Activated CD4-positive, CD25-positive, alpha-beta regulatory T cell treated with anti-CD3 and anti-CD28 coated beads, Interleukin-2, amount 50 U/mL, for 24 hours (primary cell): ENCODE measurements at regions not wholly inside any gene's neighbourhood (a gene's known extent, or its start where the extent isn't known, plus 50 kb on each side); places are given as distances from the start of the nearest gene placed in this dataset.

Source experiments
- ATAC-seq, 2 donors: fragments of 150-1000 bp; cut with Tn5 transposase; one replicate each; pipeline ENCODE4 v1.10.0; 2021; ENCODE audit warnings: mild to moderate bottlenecking in 1 of 2, moderate library complexity in 1 of 2

DNA sequence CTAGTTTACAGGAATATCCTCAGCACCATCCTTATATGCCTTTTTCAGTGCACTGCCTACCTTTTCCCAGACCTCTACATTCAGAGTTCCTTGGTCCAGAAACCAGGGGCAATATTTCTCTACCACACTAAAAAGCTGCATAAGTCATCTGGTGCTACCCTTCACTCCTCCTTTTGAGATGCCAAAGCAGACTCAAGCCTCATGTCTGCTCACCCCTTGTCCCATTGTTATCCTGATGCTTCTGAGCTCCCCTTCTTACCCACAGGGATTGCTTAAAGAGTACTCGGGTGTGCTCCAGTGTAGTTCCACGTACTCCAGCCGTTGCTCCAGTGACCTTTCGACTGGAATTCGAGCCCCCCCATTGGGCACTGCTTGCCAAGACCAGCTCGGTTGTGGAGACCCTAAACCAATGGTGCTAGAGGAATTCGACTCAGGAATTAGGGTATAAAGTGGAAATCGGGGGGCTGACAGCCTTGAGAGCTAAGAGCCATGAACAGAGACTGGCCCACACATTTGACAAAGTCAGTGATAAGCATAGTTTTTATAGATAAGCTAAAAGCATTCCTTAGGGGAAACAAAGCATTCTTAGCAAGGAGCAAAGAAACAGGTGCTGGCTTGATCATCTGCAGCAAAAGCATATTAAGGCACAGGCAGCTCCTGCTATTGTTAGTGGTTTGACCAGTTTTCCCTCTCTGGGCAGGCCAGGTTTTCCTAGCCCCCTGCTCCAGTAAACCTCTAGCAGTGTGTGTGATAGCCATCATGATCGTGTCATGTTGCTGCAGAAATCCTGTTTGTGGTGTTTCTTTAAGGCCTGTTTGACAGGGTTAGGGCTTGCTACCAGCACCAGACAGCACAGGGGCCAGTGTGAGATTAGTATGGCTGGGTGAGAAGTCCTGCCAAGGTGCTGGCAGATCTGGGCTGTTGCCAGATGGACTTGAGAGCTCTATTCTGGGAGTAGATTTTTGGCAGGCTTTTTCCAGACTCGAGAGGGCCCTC is 57.5 kb upstream of the WDR1 start:
- ATAC-seq, result no peak

- no peak for ATAC-seq
Measured at GRCh38 chr4:10173037-10173753, 56.6 kb upstream of the WDR1 start.

- no peak for ATAC-seq
Measured at GRCh38 chr4:10172278-10172921, 55.8 kb upstream of the WDR1 start.

- ATAC-seq, result no peak
Measured at GRCh38 chr4:10171055-10171454, 54.5 kb upstream of the WDR1 start.

- no peak for ATAC-seq
Measured at GRCh38 chr4:10169839-10170387, 53.3 kb upstream of the WDR1 start.

- no peak for ATAC-seq
Measured at GRCh38 chr4:10168151-10168550, 51.6 kb upstream of the WDR1 start.

DNA sequence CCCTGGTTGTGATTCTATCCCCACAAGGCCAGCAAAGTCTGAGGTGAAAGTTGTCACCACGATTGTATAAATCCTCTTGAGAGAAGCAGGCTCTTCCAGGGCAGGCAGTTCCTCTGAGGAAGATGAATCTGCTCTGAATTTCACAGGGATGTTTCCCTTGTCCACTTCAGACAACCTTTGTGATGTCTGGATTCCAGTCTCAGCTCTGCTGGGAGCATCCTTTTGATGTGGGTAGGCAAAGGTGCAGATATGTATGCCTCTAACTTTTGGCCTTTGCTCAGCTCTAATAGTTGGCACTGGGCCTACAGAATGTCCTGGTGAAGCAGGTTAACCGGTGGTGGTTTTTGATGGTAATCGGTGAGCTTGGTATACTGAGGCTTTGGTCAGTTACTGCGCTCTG is 50.6 kb upstream of the WDR1 start:
- ATAC-seq, result no peak
